ENCODE measurements at regions not wholly inside any gene's neighbourhood (a gene's known extent, or its start where the extent isn't known, plus 50 kb on each side); places are given as distances from the start of the nearest gene placed in this dataset.
A peak's percentile ranks its signal among the peaks of the same experiment; 100 is the strongest.

DNA sequence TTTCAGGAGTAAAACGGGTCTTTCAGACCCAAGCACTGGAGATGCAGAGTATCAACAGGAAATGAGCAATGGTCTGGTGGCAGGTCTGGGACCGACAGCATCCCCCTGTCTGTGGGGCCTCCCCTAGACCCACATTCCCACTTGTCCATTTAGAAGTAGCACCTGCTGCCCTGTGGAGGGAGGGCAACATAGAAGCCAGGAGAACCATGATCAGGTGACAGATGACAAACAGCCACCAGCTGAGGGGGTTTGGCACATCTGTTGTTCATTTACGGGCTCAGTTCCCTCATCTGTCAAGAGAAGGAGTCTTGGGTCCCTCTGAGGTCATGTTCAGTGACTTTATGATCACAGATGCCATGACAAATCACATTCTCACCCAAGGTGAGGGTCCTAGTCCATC, 77.9 kb upstream of the SLC66A3 start:
- no peak overlapping the region for H3K4ac ChIP-seq (replicated peaks; ENCODE audit: insufficient read length, low read depth, low read length)
- H3K4me3 ChIP-seq (ENCODE audit: extremely low read depth in 1 of 4, insufficient read depth in 2 of 4, low read depth in 3 of 4, low read length in 4 of 4), result no peak overlapping the region
- H3K79me1 ChIP-seq (ENCODE audit: low read depth, low read length), result no peaks in the 10 kb centered on the region
- H2BK120ac ChIP-seq (replicated peaks; ENCODE audit: low read depth, low read length), result no peak overlapping the region
- WGBS, 2 experiments (ENCODE audit: extremely low coverage in 1 of 2, insufficient coverage in 1 of 2, insufficient read length in 1 of 2, insufficient replicate concordance in 2 of 2, low coverage in 1 of 2, low lambda C conversion rate in 2 of 2, missing lambda C conversion rate in 1 of 2), result 76% methylated on average over 3 of the region's 3 CpGs; no CpG with 5 or more reads in 1 of the 2 experiments
- no peak overlapping the region for H4K5ac ChIP-seq (ENCODE audit: insufficient read length, low read depth, low read length)
- H3K18ac ChIP-seq (ENCODE audit: extremely low read depth, low read length), result no peak overlapping the region
- H2BK5ac ChIP-seq (ENCODE audit: low read depth, low read length), result no peak overlapping the region
- no peak overlapping the region for H4K8ac ChIP-seq (ENCODE audit: extremely low read depth, insufficient read depth, low read length)
- ChIA-PET POLR2A (ENCODE audit: partially characterized antibody) (no interaction called here), CTCF (ENCODE audit: partially characterized antibody) (interaction anchor here (1.0 to 1.2 kb wide), 2 partner anchors 11 to 21 kb away, joined by 3 to 4 read pairs; no protein-coding TSS in a partner anchor)
- H3K23ac ChIP-seq (ENCODE audit: insufficient read length), result no peak overlapping the region
- no peaks in the 10 kb centered on the region for H3K23me2 ChIP-seq (ENCODE audit: low read depth, low read length)
- peaks cover 0 to 11% (median 3%) of the 10 kb centered on the region in 4 experiments; a peak in 6 of 7 replicates for H3K4me1 ChIP-seq (replicated peaks in 1 of 4; ENCODE audit: control insufficient read depth in 3 of 4, insufficient read depth in 4 of 4, low read length in 3 of 4)
- H3K9ac ChIP-seq (replicated peaks in 1 of 4; ENCODE audit: extremely low read depth in 1 of 4, low read depth in 3 of 4, low read length in 3 of 4), result no peak overlapping the region; a peak in 1 of 7 replicates
- DNase-seq (ENCODE audit: low read depth in 1 of 2, low spot score in 2 of 2) (peak in 1 of 2 experiments; percentile 26), FAIRE-seq (no peak)
- H3K4me2 ChIP-seq (ENCODE audit: insufficient read depth in 1 of 2, low read depth in 2 of 2, low read length in 2 of 2), result no peak overlapping the region
- no peak overlapping the region for H2BK15ac ChIP-seq (ENCODE audit: low read length)
- no peak overlapping the region for H3K14ac ChIP-seq (ENCODE audit: insufficient read length)
- H3K56ac ChIP-seq (replicated peaks; ENCODE audit: insufficient read length, low read depth, low read length), result no peak overlapping the region
- H3K9me3 ChIP-seq (ENCODE audit: insufficient read depth in 2 of 2, low read depth in 1 of 2, low read length in 1 of 2), result no peaks in the 10 kb centered on the region
- H2BK20ac ChIP-seq (ENCODE audit: low read length), result no peak overlapping the region
- no peaks in the 10 kb centered on the region for H3K36me3 ChIP-seq (ENCODE audit: control insufficient read depth in 2 of 4, insufficient read depth in 4 of 4, low read length in 3 of 4)
- H4K91ac ChIP-seq (replicated peaks; ENCODE audit: insufficient read length, low read length), result no peak overlapping the region
- no peaks in the 10 kb centered on the region for H3K79me2 ChIP-seq (ENCODE audit: control insufficient read depth in 1 of 2, insufficient read depth in 2 of 2, low read length in 2 of 2)
- H2BK12ac ChIP-seq (ENCODE audit: low read depth, low read length), result no peak overlapping the region
- H4K20me1 ChIP-seq (replicated peaks in 1 of 2; ENCODE audit: control insufficient read depth in 1 of 2, insufficient read depth in 2 of 2, low read length in 2 of 2), result no peaks in the 10 kb centered on the region
- H2AFZ ChIP-seq (ENCODE audit: low read length), result no peak overlapping the region
- no peak overlapping the region for H3K27ac ChIP-seq (ENCODE audit: low read depth, low read length)
- no peak overlapping the region for H2AK5ac ChIP-seq (ENCODE audit: low read depth, low read length)
- no peaks in the 10 kb centered on the region for H3K27me3 ChIP-seq (replicated peaks in 1 of 4; ENCODE audit: control insufficient read depth in 3 of 4, extremely low read depth in 1 of 4, insufficient read depth in 3 of 4, low read length in 3 of 4)
- TF ChIP-seq TEAD4 (IDR thresholded peaks at IDR 0.05; ENCODE audit: low read depth, low read length) (no peak), ATF2 (IDR thresholded peaks at IDR 0.05; ENCODE audit: low read length) (no peak), KDM1A (IDR thresholded peaks at IDR 0.05; ENCODE audit: borderline replicate concordance, low read length) (no peak), MAX (IDR thresholded peaks at IDR 0.05) (no peak), KDM5A (IDR thresholded peaks at IDR 0.05; ENCODE audit: low read length) (no peak), CHD1 (IDR thresholded peaks at IDR 0.05; ENCODE audit: low read depth, low read length) (no peak), CTBP2 (IDR thresholded peaks at IDR 0.05; ENCODE audit: borderline replicate concordance, insufficient read depth, insufficient read length, low read length) (no peak), CEBPB (IDR thresholded peaks at IDR 0.05; ENCODE audit: low read depth, low read length) (no peak), SAP30 (IDR thresholded peaks at IDR 0.05; ENCODE audit: insufficient read depth, insufficient replicate concordance, low read length) (no peak), TAF7 (optimal IDR thresholded peaks at IDR 0.05; ENCODE audit: borderline replicate concordance, low read depth, low read length) (no peak), CHD2 (IDR thresholded peaks at IDR 0.05; ENCODE audit: low read length) (no peak), RBBP5 (IDR thresholded peaks at IDR 0.05; ENCODE audit: borderline replicate concordance, low read depth, low read length) (no peak)

Data from H1 (cell line).